Fibroblast of peridontal ligament (primary cell): ENCODE measurements at regions not wholly inside any gene's neighbourhood (a gene's known extent, or its start where the extent isn't known, plus 50 kb on each side); places are given as distances from the start of the nearest gene placed in this dataset.
A peak's percentile ranks its signal among the peaks of the same experiment; 100 is the strongest.
"Not testable (repeated sequence)": the region's sequence is repeated elsewhere in the genome, so short reads cannot be mapped to it uniquely, and the experiment has no call there.

Experiments used
- DNase-seq: peaks from one replicate; pipeline ENCODE4 v3.0.0-alpha.2; 2010; ENCODE audit errors: extremely low read depth

- no peak for DNase-seq
Observed at GRCh38 chr11:91158891-91159537, 936.2 kb upstream of the CHORDC1 start.

- no peak for DNase-seq
Observed at GRCh38 chr11:91158297-91158696, 935.4 kb upstream of the CHORDC1 start.

- DNase-seq = peak; percentile 1
Observed at GRCh38 chr11:91156041-91156440, 933.2 kb upstream of the CHORDC1 start.

- no peak for DNase-seq
Observed at GRCh38 chr11:91147885-91148284, 925.0 kb upstream of the CHORDC1 start.

GRCh38 chr11:91141655-91142054 is 918.8 kb upstream of the CHORDC1 start:
- DNase-seq = no peak

- no peak for DNase-seq
Observed at GRCh38 chr11:91136631-91137030, 913.8 kb upstream of the CHORDC1 start.

GRCh38 chr11:91133361-91133760 is 910.5 kb upstream of the CHORDC1 start:
- no peak for DNase-seq

- no peak for DNase-seq
Observed at GRCh38 chr11:91129596-91129995, 906.7 kb upstream of the CHORDC1 start.

- DNase-seq = no peak
Observed at GRCh38 chr11:91124363-91124762, 901.5 kb upstream of the CHORDC1 start.

GRCh38 chr11:91115116-91115515 is 892.3 kb upstream of the CHORDC1 start:
- DNase-seq = no peak

GRCh38 chr11:91104237-91104636 is 881.4 kb upstream of the CHORDC1 start:
- DNase-seq = peak; percentile 87

GRCh38 chr11:91100427-91100826 is 877.6 kb upstream of the CHORDC1 start:
- peak; percentile 31 for DNase-seq

- no peak for DNase-seq
Observed at GRCh38 chr11:91097083-91097482, 874.2 kb upstream of the CHORDC1 start.

- DNase-seq = no peak
Observed at GRCh38 chr11:91093141-91093540, 870.3 kb upstream of the CHORDC1 start.

GRCh38 chr11:91091563-91091962 is 868.7 kb upstream of the CHORDC1 start:
- no peak for DNase-seq

- no peak for DNase-seq
Observed at GRCh38 chr11:91086028-91086427, 863.2 kb upstream of the CHORDC1 start.

- no peak for DNase-seq
Observed at GRCh38 chr11:91082255-91082654, 859.4 kb upstream of the CHORDC1 start.

- DNase-seq = peak; percentile 39
Observed at GRCh38 chr11:91081440-91082043, 858.7 kb upstream of the CHORDC1 start.

- DNase-seq = no peak
Observed at GRCh38 chr11:91078221-91078620, 855.4 kb upstream of the CHORDC1 start.

GRCh38 chr11:91075032-91075695 is 852.3 kb upstream of the CHORDC1 start:
- DNase-seq = no peak

GRCh38 chr11:91067666-91068065 is 844.8 kb upstream of the CHORDC1 start:
- no peak for DNase-seq

- no peak for DNase-seq
Observed at GRCh38 chr11:91066456-91067047, 843.7 kb upstream of the CHORDC1 start.

- DNase-seq = not testable (repeated sequence)
Observed at GRCh38 chr11:91063399-91063798, 840.5 kb upstream of the CHORDC1 start.
